CD4-positive, alpha-beta T cell treated with Interleukin-12 subunit alpha and Interleukin-12 subunit beta, for 1 hour (primary cell): ENCODE measurements at regions not wholly inside any gene's neighbourhood (a gene's known extent, or its start where the extent isn't known, plus 50 kb on each side); places are given as distances from the start of the nearest gene placed in this dataset.

ENCODE experiments used
- DNase-seq: peaks from one replicate; pipeline ENCODE4 v3.0.0-alpha.2; 2020

DNA sequence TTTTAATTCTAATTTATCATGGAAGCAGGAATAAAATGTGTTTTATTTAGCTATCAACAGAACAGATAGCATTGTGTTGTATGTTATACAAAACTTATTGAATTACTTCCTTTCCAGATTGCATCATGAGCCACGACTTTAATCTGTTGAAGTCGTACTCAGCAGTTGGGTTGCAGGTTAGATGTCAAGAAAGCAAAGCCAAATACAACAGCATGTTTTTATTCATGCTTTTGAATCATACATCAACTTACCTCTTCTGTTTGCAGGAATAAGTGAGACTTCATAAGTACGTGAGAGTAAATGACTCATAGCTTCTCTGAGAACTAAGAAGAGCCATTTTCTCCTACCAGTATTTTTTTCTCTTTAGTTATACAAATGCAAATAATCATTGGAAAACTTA, 110.8 kb upstream of the ADGRL4 start:
- DNase-seq = no peak

DNA sequence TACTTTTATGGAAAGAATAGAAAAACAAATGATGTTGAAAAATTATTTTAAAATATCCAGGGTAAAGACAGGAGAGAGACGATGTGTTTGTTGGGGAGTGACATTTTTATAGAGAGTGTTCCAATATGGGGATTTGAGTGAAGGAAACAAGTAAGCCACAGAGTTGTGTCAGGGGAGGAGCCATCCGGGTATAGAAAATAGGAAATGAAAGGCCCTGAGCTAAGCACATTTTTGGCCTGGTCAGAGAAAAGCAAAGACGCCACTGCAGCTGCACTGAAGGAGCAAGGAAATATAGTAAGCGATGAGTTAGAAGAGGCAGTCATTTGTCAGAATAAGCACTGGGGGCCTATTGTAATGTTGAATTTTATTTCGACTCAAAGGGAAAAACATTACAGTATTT, 107.3 kb upstream of the ADGRL4 start:
- no peak for DNase-seq

DNA sequence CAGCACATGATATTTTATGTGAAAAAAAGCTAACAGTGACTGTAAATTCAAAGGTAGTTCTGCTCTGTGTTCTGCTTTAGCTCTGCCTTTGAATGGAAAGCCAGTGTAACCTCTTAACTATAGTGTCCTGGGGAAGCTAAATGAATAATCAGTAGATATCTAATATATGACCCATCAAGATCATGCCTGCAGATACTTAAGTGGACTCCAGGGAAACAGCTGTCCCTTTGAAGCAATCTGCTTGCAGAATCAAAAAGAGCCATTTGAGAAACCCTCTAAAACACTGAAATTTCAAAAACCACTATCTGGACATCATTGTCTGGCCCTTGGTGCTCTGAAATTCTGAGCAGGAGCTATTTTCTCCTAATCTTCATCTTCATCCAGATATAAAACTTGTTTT, 104.2 kb upstream of the ADGRL4 start:
- no peak for DNase-seq

DNA sequence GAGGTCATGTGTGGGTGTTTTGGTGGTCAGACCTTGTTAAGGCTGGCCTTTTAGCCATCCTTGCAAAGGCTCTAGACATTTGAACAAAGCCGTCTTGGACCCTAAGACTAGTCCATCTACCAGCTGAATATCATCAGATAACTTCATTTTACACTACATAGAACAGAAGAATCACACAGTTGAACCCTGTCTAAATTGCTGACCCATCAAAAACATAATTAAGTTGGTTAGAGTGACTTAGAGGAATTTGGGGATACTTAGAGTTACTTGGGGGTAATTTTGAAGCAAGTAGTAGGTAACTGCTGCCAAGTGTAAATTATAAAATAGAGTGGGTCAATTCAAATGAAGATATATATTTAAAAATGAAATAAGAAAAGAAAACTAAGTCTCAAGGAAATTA, 102.9 kb upstream of the ADGRL4 start:
- no peak for DNase-seq

DNA sequence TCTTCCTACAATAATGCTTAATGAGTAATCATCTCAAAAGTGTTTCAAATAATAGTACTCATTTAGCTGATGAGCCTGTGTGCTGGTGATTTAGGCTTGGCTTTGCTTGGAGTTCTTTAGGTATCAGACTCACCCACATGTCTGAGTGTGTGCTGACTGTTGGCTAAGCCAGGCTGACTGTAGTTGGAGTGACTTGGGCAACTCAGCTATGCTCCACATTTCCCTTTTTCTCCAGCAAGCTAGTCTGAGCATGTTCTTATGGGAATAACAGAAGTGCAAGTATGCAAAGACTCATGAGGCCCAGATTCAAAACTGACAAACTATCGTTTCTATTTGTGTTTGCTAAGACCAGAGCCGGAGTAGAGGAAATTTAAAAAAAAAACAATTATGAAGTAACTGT, 99.0 kb upstream of the ADGRL4 start:
- no peak for DNase-seq

DNA sequence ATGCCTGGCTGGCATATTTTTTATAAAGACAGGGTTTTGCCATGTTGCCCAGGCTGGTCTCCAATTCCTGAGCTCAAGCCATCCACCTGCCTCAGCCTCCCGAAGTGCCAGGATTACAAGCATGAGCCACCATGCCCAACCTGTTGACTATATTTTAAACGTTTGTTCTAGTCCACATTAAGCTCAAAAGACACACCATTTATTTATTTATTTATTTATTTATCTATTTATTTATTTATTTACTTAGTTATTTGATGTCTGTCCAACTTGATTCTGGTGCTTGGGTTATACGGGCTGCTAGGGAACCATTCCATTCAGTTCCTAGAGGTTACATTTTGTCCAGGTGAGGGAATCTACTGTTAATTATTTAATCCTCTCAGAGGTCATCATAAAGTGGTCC, 98.1 kb upstream of the ADGRL4 start:
- DNase-seq = no peak

DNA sequence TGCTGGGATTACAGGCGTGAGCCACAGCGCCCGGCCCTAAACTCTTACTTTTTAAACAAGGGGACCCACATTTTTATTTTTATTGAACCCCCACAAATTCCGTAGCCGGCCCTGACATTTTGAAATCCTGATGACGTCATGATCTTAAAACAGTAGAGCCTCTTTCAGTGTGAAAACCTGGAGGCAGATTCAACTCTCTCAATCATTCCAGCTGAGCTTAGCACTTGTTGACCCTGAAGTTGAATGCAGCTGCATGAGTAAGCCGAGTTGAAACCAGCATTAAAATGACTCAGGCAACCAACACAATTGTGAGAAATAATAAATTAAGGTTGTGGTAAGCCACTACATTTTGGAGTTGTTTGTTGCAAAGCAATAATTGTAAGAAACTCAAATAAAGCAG, 93.9 kb upstream of the ADGRL4 start:
- DNase-seq = no peak

DNA sequence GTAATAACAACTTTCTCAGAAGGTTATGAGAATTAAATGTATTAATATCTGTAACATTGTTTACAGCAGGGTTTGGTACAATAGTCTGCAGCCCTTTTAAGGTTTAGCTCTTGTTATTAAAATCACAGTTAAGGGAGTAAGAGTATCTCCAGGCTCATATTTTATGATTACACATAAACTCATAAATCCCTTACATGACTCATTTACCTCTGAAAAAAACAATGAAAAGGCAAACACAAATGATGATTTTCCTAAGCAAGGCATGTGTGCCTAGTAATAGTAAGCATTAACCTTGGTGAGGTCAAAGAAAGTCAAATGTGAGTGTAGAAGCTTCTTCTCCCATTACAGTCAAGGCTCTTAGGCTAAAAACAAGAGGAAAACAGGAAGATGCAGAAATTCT, 84.5 kb upstream of the ADGRL4 start:
- no peak for DNase-seq

DNA sequence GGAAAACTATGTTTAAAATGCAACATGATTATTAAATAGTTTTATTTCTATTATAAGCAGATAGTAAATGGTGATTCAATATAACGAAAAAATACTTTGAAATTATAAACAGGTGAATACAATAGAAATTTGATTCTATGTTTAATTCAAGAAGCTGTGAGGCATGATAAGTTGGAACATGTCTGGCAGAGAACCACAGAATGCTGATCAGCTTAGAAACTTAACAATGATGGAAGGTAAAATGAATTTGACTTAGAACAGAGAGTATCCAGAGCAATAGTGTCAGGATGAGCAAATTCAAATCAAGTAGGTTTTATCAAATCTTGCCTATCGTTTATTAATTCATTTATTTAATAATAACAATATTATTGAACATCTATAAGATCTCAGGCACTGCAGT, 83.4 kb upstream of the ADGRL4 start:
- no peak for DNase-seq

DNA sequence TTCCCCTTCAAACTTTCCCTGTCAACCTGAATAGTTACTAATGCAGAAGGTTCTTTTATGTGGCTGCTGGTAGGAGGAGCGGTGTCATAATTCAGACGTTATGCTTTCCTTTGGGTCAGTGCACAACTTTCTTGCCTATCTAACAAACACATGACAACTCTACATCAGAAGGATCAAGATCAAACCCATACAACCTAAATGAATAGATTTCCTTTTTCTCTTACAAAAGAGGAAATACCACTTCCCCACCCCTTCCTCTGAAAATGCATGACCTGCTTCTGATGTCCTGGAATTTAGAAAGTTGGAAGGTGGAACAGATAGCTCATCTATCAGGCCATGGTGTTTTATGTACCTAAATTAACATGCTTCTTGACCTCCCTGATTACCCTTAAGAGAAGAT, 75.7 kb upstream of the ADGRL4 start:
- DNase-seq = no peak

DNA sequence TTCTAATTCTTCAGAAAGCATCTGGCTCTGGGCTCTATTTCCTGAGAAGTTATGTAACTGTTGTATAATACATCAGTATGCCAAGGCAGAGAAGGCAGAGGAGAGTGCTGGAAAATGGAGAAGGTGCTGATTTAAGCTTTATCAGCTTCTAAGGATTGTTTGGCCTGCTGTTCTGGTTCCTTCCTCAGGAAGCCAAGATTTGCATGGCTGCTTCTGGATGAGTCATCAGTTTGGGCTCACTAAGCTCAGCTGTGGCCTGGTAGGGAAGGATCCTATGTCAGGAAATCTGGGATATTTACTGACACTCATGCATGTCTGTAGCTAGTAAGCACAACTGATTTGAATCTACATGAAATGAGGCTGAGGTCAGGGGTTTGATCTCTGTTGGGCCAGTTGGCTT, 73.2 kb upstream of the ADGRL4 start:
- DNase-seq = no peak

DNA sequence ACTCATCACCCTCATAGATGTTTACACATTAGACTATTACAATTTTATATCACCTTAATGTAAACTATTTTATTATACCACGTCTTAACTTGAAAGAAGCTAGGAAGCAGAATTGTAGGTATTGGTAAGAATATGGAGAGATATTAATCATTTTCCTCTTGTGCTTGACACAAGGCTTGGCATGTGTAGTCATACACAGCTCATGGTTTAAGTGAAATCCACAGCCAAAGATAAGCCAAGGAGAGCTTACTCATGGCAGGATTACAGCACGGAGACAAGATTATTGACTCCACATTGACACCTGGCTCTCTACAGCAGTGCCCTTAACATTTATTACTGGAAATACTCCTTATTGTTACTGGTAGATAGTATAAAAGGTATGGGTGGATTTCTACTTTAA, 68.4 kb upstream of the ADGRL4 start:
- DNase-seq = no peak

DNA sequence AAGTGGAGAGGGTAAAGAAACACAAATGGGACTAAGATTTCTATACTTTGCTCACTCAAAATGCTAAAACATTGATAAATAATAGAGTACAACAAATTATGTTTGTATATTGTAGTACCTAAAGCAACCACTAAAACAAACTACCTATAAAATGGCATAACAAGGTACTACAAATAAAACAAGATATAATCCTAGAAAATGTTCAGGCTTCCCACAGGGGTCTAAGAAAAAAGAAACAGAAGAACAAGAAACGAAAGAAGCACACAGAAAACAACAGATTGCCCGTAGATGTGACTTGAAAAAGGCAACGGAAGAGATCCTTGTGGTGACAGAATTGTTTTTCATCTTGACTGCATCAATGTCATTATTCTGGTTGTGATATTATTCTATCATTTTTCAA, 63.3 kb upstream of the ADGRL4 start:
- DNase-seq = no peak

DNA sequence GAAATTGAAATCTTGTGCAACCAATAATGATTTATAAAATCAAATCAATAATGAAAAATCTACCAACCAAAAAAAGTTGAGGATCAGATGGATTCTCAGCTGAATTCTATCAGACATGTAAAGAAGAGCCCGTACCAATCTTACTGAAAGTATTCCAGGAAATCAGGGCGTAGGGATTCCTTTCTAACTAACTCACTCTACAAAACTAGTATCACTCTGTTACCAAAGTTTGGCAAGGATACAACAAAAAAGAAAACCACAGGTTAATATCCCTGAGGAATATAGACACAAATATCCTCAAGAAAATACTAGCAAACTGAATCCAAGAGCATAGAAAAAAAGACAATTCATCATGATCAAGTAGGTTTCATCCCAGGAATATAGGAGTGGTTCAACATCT, 52.8 kb upstream of the ADGRL4 start:
- DNase-seq = no peak
